Hematopoietic multipotent progenitor cell treated with erythropoietin and hydrocortisone succinate and interleukin-3 and kit ligand, for 15 days (in vitro differentiated cells): ENCODE measurements at regions not wholly inside any gene's neighbourhood (a gene's known extent, or its start where the extent isn't known, plus 50 kb on each side); places are given as distances from the start of the nearest gene placed in this dataset.

Experiments used
- DNase-seq: peaks from one replicate; pipeline ENCODE4 v3.0.0-alpha.2; 2015; ENCODE audit warnings: low spot score

DNA sequence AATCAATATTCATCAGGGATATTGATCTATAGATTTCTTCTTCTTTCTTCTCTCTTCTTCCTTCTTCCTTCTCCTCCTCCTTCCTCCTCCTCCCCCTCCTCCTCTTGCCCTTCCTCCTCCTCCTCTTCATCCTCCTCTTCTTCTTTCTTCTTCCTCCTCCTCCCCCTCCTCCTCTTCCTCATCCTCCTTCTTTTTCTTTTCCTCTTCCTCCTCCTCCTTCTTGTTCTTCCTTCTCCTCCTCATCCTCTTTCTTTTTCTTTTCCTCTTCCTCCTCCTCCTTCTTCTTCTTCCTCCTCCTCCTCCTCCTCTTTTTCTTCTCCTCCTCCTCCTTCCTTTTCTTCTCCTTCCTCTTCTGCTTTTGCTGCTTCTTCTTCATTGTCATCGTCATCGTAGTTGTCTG lies 52.4 kb upstream of the SERINC1 start:
- no peak for DNase-seq

DNA sequence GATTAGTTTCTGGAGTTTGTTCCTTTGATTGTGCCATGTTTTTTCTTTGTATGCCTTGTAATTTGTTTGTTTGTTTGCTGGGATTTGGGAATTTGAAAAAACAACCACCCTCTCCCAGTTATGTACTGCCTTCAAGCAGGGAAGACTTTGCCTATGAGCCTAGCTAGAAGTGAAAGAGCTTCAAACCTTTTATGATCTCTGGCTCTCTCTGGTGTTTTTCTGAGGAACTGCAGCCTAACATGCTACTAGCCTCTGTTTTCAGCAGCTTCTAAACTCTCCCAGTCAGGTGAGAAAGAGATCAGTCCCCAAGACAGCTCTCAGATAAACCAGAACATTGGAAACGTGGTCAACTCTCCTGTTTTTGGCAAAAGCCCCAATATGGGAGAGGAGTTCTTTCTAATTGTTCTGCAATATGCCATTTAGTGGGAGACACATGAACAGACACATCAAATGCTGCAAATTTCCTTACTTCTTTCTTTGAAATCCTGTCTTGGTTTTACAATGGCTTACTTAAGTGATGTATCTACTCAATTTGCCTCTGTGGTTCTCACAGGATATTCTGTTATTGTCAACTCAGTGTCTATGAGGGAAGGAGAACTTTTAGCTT lies 58.9 kb upstream of the SERINC1 start:
- peak; percentile 62 for DNase-seq

DNA sequence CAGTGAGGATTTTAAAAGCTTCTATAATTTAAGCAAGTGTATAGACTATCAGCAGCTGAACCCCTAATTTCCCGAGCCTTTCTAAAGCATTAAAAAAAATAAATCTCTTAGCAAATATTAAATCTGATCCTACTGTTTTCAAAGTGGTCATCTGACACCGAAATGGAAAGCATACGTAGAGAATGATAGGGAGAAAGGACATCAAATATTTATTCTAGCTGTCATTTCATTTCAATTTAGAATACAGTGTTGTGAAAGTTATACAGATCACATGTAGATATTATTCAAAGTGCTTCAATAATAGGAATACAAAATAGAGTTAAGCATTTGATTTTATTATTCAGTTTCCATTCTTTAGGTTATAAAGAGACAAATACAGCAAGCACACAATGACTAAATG lies 61.9 kb upstream of the PKIB start:
- no peak for DNase-seq

DNA sequence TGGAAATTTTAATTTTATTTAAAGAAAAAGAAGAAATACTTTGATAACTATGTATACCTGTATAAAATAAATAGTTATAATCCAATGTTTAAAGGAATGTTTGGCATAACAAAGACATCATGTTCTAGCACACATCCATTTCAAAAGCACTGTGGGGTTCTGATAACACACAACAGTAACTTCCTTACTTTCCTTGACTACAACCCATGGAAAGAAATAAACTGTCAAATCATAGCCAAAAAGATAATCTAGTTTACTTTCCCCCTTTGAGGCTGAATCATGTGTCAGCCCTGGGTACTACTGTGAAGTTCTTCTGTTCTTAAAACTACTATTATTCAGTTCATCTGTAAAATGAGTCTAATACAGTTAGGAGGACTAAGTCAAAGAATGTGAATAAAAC lies 61.4 kb upstream of the PKIB start:
- DNase-seq = no peak

DNA sequence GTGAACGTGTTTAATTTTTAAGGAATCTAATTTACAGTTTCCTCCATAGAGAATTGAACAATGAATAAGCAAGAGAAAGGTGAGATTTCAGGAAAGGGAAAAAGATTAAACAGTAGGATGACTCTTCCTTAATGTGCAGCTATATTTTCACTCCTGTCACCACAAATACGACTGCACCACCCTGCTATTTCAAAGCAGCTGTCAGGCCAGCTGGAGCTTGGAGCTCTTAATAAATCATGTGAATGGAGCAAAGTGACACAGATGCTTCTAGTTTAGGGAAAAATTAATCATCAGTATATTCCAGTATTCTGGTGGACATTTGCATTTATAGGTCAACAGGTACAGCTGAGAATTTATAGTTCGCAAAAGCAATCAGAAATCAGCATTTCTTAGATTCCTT lies 56.5 kb upstream of the PKIB start:
- no peak for DNase-seq

DNA sequence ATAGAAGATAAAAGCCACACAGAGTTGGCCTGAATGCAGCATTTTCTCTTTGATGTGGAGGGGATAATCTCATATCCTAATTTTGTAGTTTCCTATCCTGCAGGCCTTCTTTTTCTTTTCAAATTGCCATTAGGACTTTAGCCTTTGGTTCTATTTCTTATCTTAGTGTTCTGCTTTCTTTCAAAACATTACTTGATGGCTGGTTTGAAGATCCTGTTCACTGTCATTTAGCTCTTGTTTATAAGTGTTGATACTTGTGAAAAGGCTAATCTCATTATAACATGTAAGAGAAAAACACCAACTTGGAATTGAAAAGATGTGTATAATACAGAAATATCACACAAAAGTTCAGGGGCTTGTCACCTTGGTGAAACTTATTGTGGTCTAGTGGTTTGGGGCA lies 54.6 kb upstream of the PKIB start:
- DNase-seq = no peak

DNA sequence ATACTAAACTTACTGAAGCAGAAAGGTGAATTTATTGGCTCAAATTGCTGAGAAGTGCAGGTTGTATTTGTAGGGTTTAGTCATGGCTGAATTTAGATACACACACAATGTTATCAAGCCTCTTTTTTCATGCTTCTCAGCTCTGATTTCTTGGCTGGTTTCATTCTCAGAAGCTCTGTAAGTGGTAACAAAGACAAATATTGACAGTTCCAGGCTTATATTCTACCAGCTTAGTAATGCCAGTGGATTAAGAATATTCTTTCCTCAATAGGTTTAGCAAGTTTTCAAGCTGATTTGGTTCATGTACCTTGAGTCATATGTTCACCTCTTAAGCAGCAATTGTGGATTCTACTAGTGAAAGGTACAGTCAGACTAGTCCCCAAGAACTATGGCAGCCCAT lies 52.1 kb upstream of the PKIB start:
- DNase-seq = no peak
